GM12878 (cell line): ENCODE measurements at regions not wholly inside any gene's neighbourhood (a gene's known extent, or its start where the extent isn't known, plus 50 kb on each side); places are given as distances from the start of the nearest gene placed in this dataset.

Experiments used
- ATAC-seq: fragments of 200-7000 bp; cut with Tn5 transposase; 3 replicates; pipeline ENCODE4 v1.9.1; 2020; ENCODE audit warnings: mild to moderate bottlenecking, moderate library complexity
- BruUV-seq: library from RNA; stranded (reverse); fragments of 400-500 nt; replicated peaks from 2 replicates; lab custom pipeline; 2021; lab: Mats Ljungman, UMichigan
- CTCF ChIA-PET: fragments of 300-600 bp; sonication (Branson Sonifier 250); formaldehyde crosslinking; extraction: SDS; loops from one replicate; lab custom pipeline; 2021; ENCODE audit warnings: inconsistent platforms; lab: Yijun Ruan, JAX
- POLR2A ChIA-PET: fragments of 350-600 bp; formaldehyde crosslinking; extraction: SDS; loops from one replicate; lab custom pipeline; 2021; ENCODE audit warnings: inconsistent platforms; lab: Charles Lee
- RAD21 ChIA-PET: fragments of 300-600 bp; sonication (Branson Sonifier 250); formaldehyde crosslinking; loops from one replicate; lab custom pipeline; 2023; ENCODE audit warnings: antibody characterized with exemption; ENCODE audit not compliant: unreplicated experiment; lab: Charles Lee
- SMC1A ChIA-PET: fragments of 300-600 bp; sonication (Branson Sonifier 250); formaldehyde crosslinking; loops from one replicate; lab custom pipeline; 2023; ENCODE audit not compliant: unreplicated experiment, uncharacterized antibody; lab: Charles Lee
- DNase-seq: peaks from one replicate; pipeline ENCODE4 v3.0.0-alpha.2; 2011; ENCODE audit warnings: low read depth, low spot score
- FAIRE-seq: peaks from 3 replicates; lab custom pipeline; 2011; peaks lifted over from hg19 to GRCh38; lab: Jason Lieb, UNC
- H2AFZ ChIP-seq: 2 replicates; pipeline ENCODE4 v1.6.0; 2011; ENCODE audit warnings: low read depth, low read length, control low read depth; ENCODE audit not compliant: control insufficient read depth
- H3K27ac ChIP-seq: 2 replicates; pipeline ENCODE4 v1.5.1; 2011; ENCODE audit warnings: control low read depth; ENCODE audit not compliant: control insufficient read depth, insufficient read depth
- H3K27me3 ChIP-seq, 2 experiments: replicated peaks in 1 of 2; 2 replicates each; pipeline versions ENCODE4 v1.6.0 to v1.6.1; 2011; ENCODE audit warnings: low read length in 1 of 2; ENCODE audit not compliant: control insufficient read depth in 2 of 2, insufficient read depth in 2 of 2
- H3K36me3 ChIP-seq, 2 experiments: 2 replicates each; pipeline ENCODE4 v1.5.1; 2011; ENCODE audit warnings: low read length in 1 of 2; ENCODE audit not compliant: control insufficient read depth in 2 of 2, insufficient read depth in 2 of 2
- H3K4me1 ChIP-seq: 2 replicates; pipeline ENCODE4 v1.6.1; 2011; ENCODE audit warnings: mild to moderate bottlenecking, low read length, moderate library complexity, mixed read lengths; ENCODE audit not compliant: control insufficient read depth, insufficient read depth
- H3K4me2 ChIP-seq: 2 replicates; pipeline ENCODE4 v1.6.0; 2011; ENCODE audit warnings: control low read depth; ENCODE audit not compliant: control insufficient read depth, insufficient read depth
- H3K4me3 ChIP-seq: fragments of 200-600 bp; sonication (generic); 2 replicates; pipeline ENCODE4 v1.5.1; 2016
- H3K79me2 ChIP-seq: 2 replicates; pipeline ENCODE4 v1.6.0; 2011; ENCODE audit warnings: low read length; ENCODE audit not compliant: control insufficient read depth, insufficient read depth
- H3K9ac ChIP-seq: 2 replicates; pipeline ENCODE4 v1.8.0; 2011; ENCODE audit warnings: low read length, control low read depth, mixed read lengths; ENCODE audit not compliant: control insufficient read depth, insufficient read depth
- H3K9me3 ChIP-seq: replicated peaks from 3 replicates; pipeline ENCODE4 v1.5.1; 2011; ENCODE audit warnings: mild to moderate bottlenecking, low read length; ENCODE audit not compliant: control insufficient read depth, insufficient read depth
- H4K20me1 ChIP-seq: 2 replicates; pipeline ENCODE4 v1.6.0; 2011; ENCODE audit not compliant: control insufficient read depth, insufficient read depth
- BCL11A ChIP-seq: IDR thresholded peaks from 2 replicates; pipeline ENCODE4 v1.6.1; 2011; ENCODE audit warnings: low read depth, low read length
- CBX3 ChIP-seq: fragments of 200-600 bp; sonication (generic); IDR thresholded peaks from 2 replicates; pipeline ENCODE4 v1.6.1; 2016; ENCODE audit warnings: low read depth, borderline replicate concordance
- CEBPB ChIP-seq, 2 experiments: fragments of 150-350 bp in 1 of 2; IDR thresholded peaks; 2 replicates each; pipeline ENCODE4 v1.6.1; 2012 to 2014; ENCODE audit warnings: low read depth in 2 of 2, low read length in 2 of 2, borderline replicate concordance in 1 of 2, inconsistent platforms in 1 of 2
- FOS ChIP-seq: IDR thresholded peaks from 3 replicates; pipeline ENCODE4 v1.6.1; 2011; ENCODE audit warnings: borderline replicate concordance; ENCODE audit not compliant: insufficient read length; ENCODE audit errors: extremely low read depth
- JUND ChIP-seq: IDR thresholded peaks from 2 replicates; pipeline ENCODE4 v1.6.1; 2012; ENCODE audit warnings: low read depth, mild to moderate bottlenecking, low read length, improper control_type of control experiment, moderate library complexity
- LARP7 ChIP-seq: fragments of 450-650 bp; IDR thresholded peaks from 2 replicates; pipeline ENCODE4 v1.6.1; 2017; ENCODE audit warnings: mild to moderate bottlenecking
- PML ChIP-seq: IDR thresholded peaks from 2 replicates; pipeline ENCODE4 v1.6.1; 2012; ENCODE audit warnings: low read length, inconsistent platforms
- RBBP5 ChIP-seq: fragments of 200-600 bp; sonication (generic); conservative IDR thresholded peaks from 2 replicates; pipeline ENCODE4 v1.6.1; 2016
- SIX5 ChIP-seq: IDR thresholded peaks from 2 replicates; pipeline ENCODE4 v1.6.1; 2011; ENCODE audit warnings: mild to moderate bottlenecking, low read depth, low read length, moderate library complexity; ENCODE audit not compliant: severe bottlenecking
- SKIL ChIP-seq: fragments of 450-650 bp; IDR thresholded peaks from 2 replicates; pipeline ENCODE4 v1.6.1; 2017; ENCODE audit warnings: mild to moderate bottlenecking, low read depth, inconsistent platforms; ENCODE audit not compliant: poor library complexity, severe bottlenecking
- SMAD1 ChIP-seq: fragments of 450-650 bp; IDR thresholded peaks from 2 replicates; pipeline ENCODE4 v1.6.1; 2018; ENCODE audit warnings: mild to moderate bottlenecking, low read depth; ENCODE audit not compliant: partially characterized antibody
- SRF ChIP-seq, 2 experiments: IDR thresholded peaks; 2 replicates each; pipeline ENCODE4 v1.6.1; 2011; ENCODE audit warnings: low read depth in 2 of 2, low read length in 2 of 2, mild to moderate bottlenecking in 1 of 2, moderate library complexity in 1 of 2
- ZSCAN29 ChIP-seq: fragments of 450-650 bp; IDR thresholded peaks from 2 replicates; pipeline ENCODE4 v1.6.1; 2017; ENCODE audit warnings: mild to moderate bottlenecking, moderate library complexity
- WGBS: methylation state at CpG from one replicate; pipeline ENCODE4 v1.1.6; 2016; ENCODE audit warnings: low lambda C conversion rate; ENCODE audit not compliant: insufficient replicate concordance, insufficient coverage; ENCODE audit errors: missing lambda C conversion rate; 5-methylcytosine and 5-hydroxymethylcytosine counted together
- in situ Hi-C: fragments of 300-500 bp; cut with MboI; formaldehyde crosslinking; loops from 9 replicates; pipeline ENCODE4 v1.14.3; 2018; ENCODE audit warnings: mixed read lengths
- intact Hi-C: fragments of 100-400 bp; cut with micrococcal nuclease; formaldehyde crosslinking; loops from one replicate; pipeline ENCODE4 v1.14.2; 2022; ENCODE audit not compliant: unreplicated experiment
- TF ChIP-seq, protein P1 (sequence below): fragments of 450-650 bp; IDR thresholded peaks from 2 replicates; pipeline ENCODE4 v1.6.1; 2017; ENCODE audit warnings: antibody characterized with exemption, mild to moderate bottlenecking, moderate library complexity
- TF ChIP-seq, protein P2 (sequence below): fragments of 450-650 bp; IDR thresholded peaks from 2 replicates; pipeline ENCODE4 v1.6.1; 2017; ENCODE audit warnings: borderline replicate concordance

GRCh38 chr9:16092142-16093091 lies 539.6 kb downstream of the CCDC171 start:
- in situ Hi-C loops = no loop called here
- intact Hi-C loops = loop anchor here (10.0 kb wide), 1 partner anchor 58 kb away; no protein-coding TSS in a partner anchor
- Histone ChIP-seq H3K79me2 (no peaks in the 10 kb centered on the region), H3K4me3 (no peak overlapping the region), H3K4me2 (no peak overlapping the region), H3K9me3 (no peaks in the 10 kb centered on the region), H3K27me3 (no peaks in the 10 kb centered on the region), H3K36me3 (no peaks in the 10 kb centered on the region), H3K27ac (no peak overlapping the region), H4K20me1 (no peaks in the 10 kb centered on the region), H3K9ac (no peak overlapping the region), H3K4me1 (no peaks in the 10 kb centered on the region), H2AFZ (no peak overlapping the region)
- CTCF ChIA-PET = interaction anchor here (0.9 to 2.4 kb wide), 2 partner anchors 21 to 41 kb away, joined by 3 to 7 read pairs; no protein-coding TSS in a partner anchor
- POLR2A ChIA-PET = no interaction called here
- BruUV-seq = no TSS peak
- ATAC-seq (no peak), FAIRE-seq (no peak), DNase-seq (no peak)
- SMC1A ChIA-PET = interaction anchor here (0.6 to 1.6 kb wide), 4 partner anchors 10 to 117 kb away, joined by 3 to 4 read pairs (median 4); no protein-coding TSS in a partner anchor
- RAD21 ChIA-PET = no interaction called here
- WGBS = 30% methylated on average over 12 of the region's 12 CpGs
- TF ChIP-seq FOS (no peak), BCL11A (no peak), SRF (IDR thresholded peaks at IDR 0.05; ENCODE audit: low read depth in 2 of 2, low read length in 2 of 2) (no peak), SIX5 (no peak), RBBP5 (no peak), SKIL (no peak), JUND (no peak), ZSCAN29 (no peak), CEBPB (IDR thresholded peaks at IDR 0.05; ENCODE audit: borderline replicate concordance in 1 of 2, low read depth in 2 of 2, low read length in 2 of 2) (no peak), SMAD1 (no peak), LARP7 (no peak), PML (no peak), CBX3 (no peak)
- TF ChIP-seq, protein P1, sequence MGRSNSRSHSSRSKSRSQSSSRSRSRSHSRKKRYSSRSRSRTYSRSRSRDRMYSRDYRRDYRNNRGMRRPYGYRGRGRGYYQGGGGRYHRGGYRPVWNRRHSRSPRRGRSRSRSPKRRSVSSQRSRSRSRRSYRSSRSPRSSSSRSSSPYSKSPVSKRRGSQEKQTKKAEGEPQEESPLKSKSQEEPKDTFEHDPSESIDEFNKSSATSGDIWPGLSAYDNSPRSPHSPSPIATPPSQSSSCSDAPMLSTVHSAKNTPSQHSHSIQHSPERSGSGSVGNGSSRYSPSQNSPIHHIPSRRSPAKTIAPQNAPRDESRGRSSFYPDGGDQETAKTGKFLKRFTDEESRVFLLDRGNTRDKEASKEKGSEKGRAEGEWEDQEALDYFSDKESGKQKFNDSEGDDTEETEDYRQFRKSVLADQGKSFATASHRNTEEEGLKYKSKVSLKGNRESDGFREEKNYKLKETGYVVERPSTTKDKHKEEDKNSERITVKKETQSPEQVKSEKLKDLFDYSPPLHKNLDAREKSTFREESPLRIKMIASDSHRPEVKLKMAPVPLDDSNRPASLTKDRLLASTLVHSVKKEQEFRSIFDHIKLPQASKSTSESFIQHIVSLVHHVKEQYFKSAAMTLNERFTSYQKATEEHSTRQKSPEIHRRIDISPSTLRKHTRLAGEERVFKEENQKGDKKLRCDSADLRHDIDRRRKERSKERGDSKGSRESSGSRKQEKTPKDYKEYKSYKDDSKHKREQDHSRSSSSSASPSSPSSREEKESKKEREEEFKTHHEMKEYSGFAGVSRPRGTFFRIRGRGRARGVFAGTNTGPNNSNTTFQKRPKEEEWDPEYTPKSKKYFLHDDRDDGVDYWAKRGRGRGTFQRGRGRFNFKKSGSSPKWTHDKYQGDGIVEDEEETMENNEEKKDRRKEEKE = no peak
- TF ChIP-seq, protein P2, sequence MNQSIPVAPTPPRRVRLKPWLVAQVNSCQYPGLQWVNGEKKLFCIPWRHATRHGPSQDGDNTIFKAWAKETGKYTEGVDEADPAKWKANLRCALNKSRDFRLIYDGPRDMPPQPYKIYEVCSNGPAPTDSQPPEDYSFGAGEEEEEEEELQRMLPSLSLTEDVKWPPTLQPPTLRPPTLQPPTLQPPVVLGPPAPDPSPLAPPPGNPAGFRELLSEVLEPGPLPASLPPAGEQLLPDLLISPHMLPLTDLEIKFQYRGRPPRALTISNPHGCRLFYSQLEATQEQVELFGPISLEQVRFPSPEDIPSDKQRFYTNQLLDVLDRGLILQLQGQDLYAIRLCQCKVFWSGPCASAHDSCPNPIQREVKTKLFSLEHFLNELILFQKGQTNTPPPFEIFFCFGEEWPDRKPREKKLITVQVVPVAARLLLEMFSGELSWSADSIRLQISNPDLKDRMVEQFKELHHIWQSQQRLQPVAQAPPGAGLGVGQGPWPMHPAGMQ = no peak
